HG03432 (cell line): ENCODE measurements at regions not wholly inside any gene's neighbourhood (a gene's known extent, or its start where the extent isn't known, plus 50 kb on each side); places are given as distances from the start of the nearest gene placed in this dataset.

Experiments used
- ATAC-seq: cut with Tn5 transposase; IDR thresholded peaks from one replicate; pipeline ENCODE4 v1.9.1; 2021; ENCODE audit warnings: mild to moderate bottlenecking, moderate library complexity; ENCODE audit not compliant: unreplicated experiment

DNA sequence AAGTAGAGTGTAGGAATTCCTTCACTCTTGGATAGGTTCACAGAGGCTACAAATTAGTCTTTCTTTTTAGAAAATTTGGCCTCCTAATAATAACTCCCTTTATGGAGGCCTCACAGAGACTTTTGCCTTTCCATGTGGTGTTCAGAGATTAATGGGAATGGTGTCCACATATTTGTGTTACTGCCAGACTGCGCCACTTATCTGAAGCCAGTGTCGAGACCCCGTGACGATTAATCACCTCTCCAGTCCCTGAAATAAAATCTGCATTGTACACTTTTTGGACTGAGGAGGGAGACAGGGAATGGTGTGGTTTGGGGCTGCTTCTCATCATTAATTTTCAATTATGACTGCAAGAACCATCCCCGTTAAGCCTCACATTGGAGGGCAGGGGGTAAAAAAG lies 980.5 kb downstream of the FLRT2 start:
- ATAC-seq, result no peak

DNA sequence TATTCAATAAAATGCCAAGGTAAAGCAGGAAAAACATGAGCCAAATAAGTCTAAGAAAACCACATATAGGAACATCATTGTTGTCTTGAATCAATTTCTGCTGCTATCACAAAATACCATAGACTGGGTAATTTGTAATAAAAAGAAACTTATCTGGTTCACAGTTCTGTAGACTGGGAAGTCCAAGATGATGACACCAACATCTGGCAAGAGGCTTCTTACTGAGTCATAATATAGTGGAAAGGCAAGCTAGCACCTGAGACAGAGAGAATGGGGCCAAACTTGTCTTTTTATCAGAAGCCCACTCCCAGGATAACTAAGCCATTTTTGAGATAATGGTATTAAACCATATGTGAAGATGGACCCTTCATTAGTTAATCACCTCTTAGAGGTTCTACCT lies 975.9 kb downstream of the FLRT2 start:
- ATAC-seq, result no peak

DNA sequence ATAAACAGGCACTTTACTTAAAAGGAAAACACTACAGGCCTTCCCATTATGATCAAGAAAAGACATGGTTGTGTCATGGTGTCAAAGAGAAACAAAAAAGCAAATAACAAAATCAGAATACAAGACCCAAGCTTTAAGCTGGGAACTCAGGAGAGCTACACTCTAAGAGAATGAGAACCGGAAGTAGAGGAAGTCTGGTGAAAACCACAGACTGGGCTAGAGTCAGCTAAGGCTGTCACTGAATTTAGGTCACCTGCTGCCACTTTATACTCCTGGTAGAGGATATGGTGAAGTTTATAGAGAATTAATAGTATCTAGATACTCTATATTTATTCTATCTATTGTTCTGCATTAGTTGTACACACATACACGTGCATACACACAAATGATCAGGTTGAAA lies 971.7 kb downstream of the FLRT2 start:
- no peak for ATAC-seq

DNA sequence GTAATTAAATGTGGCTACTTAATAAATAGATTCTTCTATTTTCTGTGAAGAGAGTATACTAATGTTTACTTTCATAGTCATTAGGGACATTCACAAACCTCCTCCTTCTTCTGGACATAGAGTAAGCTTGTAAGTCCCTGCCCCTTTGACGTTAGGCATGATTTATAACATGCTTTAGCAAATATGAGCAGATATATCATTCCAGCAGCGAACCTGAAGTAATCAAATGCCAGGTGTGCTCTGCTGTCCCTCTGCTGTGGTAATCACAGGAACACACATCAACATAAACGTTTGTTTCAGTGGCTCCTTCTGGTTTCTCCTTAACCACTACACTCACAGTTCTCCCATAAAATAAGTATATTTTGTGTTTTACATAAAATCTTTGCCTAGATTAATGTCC lies 961.8 kb downstream of the FLRT2 start:
- ATAC-seq, result no peak

DNA sequence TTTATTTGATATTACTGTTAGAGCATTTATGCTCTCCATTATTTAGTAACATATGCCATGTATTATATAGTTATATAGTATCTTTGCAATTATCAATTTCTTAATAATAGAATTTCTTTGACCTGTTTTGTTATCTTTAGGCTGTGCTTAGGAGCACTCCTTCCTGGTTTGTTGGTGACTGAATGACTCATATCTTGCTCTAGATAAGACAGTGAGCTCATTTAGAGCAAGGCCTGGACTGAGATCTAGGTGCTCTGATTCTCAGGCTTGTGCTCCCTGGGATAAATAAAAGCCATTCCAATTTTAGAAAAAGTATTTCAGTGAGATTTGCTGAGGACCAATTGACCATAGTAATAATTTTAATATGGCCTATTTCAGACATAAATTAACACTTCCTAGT lies 951.2 kb downstream of the FLRT2 start:
- no peak for ATAC-seq

DNA sequence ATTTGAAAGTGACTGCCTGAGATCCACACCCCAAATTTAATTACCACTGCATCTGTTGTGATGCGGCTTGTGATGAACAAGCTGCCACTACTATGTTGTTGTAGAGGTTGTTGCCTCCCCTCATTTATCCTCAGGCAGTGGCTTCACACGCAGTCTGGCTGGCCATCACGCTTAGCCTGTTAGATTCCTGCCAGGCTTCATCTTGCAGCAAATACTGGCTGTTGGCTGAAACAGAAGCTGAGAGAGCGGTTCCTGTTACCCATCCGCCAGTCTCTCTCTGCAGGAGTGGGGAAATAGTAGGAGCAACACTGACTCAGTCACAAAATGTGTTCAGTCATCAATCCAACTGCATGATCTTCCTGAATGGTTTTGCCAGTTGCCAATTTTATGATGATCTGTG lies 934.4 kb downstream of the FLRT2 start:
- ATAC-seq, result no peak

DNA sequence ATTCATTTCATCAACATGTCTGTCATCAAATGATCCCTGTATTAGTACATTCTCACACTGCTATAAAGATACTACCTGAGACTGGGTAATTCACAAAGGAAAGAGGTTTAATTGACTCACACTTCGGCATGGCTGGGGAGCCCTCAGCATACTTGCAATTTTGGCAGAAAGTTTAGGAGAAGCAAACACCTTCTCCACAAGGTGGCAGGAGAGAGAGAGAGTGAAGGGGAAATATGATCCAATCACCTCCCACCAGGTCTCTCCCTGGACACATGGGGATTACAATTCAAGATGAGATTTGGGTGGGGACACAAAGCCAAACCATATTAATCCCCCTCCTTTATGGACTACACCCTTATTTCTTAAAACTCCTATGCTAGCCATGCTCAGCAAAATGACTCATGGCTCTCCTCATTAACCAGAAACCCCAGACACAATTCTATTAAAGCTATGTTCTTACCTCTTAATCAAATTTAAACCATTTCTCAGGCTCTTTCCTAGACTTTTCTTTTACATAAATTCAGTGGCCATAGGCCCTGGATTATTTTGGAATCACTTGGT lies 932.3 kb downstream of the FLRT2 start:
- no peak for ATAC-seq

DNA sequence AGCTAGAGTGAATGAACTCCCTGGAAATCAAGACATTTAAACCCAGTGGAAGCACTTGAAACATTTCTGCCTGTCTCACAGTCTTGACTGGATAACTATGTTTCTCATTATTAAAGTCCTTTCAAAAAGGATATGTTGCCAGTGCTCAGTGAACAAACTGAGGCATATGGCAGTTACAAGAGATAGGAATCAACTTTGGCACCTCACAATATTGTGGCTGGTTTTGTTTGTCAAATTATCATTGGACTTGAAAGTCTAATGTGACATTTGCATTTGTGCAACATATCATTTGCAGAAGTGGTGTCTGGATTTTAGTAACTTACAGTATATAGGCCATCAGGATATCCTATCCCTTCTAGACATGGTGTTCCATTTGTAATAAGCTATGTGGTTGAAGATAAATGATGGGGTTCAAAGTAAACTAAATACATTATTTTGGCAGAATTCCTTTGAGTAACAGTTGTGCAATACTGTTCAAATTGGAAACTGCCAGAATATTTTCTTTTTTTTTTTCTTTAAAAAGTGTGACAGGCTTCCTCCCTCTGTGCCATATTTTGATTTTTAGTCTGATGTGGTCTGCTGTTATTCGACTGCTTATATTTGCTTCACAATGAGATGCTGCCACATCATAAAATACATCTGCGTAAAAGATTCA lies 927.7 kb downstream of the FLRT2 start:
- ATAC-seq, result no peak

DNA sequence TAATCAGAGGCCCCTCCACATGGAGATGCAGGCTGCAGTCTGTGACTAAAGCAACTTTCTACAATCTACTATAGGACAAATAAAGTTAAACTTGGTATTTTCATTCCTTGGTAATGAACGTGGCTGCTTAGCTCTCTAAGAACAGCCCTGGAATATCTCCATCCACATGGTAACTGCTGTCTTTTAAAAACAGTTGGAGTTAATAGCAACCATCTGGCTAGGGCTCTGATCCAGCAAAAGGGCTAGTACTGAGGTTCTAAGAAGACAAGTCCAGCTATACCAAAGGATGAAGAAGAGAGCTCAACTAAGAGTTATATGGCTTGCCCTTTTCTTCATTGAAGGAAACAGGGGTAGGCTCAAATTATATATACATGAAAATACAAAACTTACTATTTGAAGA lies 920.1 kb downstream of the FLRT2 start:
- no peak for ATAC-seq

DNA sequence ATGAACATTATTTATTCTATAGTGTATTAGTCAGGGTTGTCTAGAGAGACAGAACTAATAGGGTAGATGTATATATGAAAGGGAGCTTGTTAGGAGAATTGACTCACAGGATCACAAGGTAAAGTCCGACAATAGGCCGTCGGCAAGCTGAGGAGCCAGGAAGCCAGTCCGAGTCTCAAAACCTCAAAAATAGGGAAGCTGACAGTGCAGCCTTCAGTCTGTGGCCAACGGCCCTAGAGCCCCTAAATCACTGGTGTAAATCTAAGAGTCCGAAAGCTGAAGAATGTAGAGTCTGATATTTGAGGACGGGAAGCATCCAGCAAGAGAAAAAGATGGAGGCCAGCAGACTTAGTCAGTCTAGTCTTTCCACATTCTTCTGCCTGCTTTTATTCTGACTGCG lies 912.2 kb downstream of the FLRT2 start:
- ATAC-seq, result no peak

DNA sequence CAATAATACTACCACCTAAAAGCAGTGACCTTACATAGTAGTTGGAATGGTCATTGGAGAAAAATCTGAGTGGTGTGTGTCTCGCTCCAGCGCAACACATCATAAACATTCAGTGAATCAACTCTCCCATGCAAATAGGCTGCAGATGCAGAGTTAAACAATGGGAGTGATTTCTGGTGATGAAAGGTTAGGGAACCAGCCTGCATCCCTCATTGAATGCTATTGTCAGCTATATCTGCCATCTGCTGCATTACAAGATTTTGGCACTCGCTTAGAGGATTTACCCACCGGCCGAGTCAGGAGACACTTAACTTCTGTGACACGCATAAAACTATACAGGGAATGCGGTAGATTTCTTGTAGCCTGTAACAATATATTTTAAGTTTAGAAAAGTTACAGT lies 900.9 kb downstream of the FLRT2 start:
- ATAC-seq, result no peak

DNA sequence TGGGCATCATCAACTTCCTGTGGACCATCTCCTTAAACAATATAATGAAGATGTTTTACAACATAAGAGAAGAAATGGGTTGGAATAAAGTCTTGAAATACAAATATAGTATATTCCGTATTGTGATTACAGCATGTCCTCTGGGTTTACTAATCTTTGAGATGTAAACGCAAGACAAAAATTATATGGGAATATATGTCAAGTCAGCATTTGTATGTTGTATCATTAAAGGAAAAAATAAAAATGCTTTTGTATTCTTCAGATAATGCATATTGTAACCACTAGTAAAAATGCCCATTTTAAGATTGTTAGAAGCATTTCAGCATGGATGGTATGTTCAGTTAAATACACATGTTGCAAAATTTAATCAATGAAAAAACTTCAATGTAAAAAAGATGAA lies 893.3 kb downstream of the FLRT2 start:
- ATAC-seq, result no peak

DNA sequence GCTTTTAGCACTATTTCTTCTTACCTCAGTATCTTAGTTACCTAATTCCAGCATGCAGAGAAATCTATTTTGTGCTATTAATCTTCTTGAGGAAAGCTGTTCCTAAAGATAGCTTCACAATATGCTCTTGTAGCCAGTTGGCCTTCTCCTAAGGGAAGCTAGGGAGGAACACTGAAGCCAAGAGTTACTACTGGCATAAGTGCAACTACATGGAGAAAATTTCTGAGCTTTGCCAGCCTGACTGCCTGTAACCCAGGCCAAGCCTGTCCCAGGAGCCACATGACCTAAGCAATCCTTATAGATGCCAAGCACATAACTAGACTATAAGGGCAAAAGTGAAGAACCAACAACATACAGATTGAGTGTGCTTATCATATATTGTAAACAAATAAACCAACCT lies 890.2 kb downstream of the FLRT2 start:
- no peak for ATAC-seq

DNA sequence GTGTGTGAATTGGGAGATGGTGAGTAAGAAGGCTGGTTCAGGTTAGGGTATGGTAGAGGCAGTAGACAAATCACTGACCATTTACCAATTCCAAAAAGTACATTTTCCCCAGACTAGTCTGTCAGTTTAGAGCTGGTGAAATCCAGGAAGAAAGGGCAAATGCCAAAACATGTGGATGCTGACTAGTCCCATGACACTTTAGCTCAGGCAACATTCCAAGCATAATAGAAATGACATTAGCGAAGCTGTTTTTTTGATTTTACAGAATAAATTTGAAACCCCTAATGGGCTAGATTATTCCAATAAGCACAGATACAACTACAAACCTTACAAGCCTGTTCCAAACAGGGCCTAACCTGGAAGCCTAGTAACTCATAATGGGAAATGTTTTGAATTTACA lies 884.2 kb downstream of the FLRT2 start:
- ATAC-seq, result no peak

DNA sequence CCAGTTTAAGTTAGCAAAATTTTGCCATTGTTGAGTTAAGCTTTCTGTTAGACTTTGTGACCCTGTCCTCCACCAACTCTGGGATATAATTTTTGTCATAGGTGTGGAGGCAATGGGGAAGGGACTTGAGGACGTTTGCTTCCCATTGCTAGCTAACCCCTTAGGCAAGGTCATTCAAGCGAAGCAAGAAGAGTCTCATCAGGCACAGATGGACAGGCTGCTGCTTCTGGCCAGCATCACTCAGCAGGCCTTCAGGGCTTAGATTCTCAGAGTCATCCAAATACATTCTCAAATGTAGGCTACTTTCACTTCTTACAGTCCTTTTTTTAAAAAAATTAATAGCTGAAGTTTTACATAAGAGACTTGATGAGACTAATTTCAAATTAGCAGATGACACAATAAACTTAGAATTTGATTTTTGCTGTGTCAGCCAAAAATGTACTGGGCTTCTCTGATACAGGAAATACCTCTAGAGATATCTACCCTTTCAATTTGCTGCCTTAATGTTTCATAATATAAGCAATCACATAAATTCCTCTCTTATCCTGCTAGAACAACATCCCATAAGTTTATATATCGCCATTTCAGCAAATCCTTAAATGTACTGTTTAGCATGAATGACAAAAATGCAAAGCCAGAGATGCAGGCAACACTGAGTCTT lies 875.2 kb downstream of the FLRT2 start:
- ATAC-seq, result no peak

DNA sequence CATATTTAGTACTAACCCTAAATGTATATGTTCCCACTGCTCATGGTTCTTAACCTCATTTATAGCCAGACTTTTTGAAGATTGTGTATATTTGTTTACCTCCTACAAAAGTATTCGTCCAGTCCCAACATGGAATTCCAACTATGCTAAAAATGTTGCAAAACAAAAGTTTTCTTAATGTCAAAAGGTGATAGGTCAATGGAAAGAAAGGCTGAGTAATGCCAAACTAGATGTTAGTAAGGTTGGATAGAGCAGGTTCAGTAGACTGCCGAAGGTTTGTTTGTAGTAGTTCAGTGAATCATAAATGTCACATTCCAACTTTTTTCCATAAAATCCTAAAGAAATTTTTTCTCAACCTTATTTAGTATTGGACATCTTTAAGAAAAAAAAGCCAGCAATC lies 874.5 kb downstream of the FLRT2 start:
- no peak for ATAC-seq

DNA sequence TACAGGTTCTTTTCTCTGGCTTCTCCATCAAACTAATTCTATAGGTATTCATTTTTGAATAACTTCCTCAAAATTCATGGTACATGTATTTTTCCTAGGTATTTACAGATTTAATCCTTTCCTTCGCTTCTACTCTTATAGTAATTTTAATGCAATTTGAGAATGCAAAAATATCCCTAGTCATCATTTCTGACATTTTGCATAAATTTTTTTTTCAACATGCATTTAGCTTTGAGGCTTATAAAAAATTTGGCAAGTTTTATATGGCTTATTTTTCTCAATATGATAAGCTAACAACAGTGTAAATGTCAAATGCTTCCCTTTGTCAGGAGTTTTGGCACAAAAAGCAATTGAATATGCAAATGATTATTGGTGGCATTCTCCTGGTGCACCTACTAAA lies 872.6 kb downstream of the FLRT2 start:
- ATAC-seq, result no peak

DNA sequence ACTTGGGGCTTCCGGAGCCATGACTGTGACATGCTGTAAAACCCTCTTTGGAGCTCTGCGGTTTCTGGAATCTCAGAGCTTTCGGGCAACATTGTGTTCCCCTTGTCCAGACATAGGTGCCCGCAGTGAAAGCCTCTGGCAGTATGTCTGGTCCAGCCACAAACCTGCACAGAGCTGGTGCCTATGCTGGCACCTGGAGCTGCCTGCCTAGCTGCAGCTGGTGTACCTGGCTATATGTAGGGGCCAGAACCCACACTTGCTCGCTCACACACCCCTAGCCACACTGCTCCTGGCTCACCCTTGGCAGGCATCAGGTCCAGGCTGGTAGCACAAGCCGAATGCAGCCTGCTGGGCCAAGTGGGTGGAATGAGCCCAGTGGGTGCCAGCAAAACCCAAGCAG lies 861.1 kb downstream of the FLRT2 start:
- ATAC-seq, result no peak

DNA sequence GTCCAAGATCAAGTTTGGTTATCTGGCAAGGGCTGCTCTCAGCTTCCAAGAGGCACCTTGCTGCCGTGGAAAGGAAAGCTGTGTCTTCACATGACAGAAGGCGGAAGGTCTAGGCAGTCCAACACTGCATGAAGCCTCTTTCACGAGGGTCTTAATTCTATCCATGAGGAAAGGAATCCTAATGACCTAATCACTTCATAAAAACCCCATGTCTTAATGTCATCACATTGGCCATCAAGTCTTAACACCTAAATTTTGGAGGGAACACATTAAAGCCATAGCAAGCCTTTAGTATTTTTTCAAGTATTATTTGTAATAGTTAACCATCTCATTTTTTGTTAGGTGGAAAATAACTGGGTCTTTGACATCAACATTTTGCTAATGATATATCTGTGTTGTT lies 858.3 kb downstream of the FLRT2 start:
- ATAC-seq, result no peak

DNA sequence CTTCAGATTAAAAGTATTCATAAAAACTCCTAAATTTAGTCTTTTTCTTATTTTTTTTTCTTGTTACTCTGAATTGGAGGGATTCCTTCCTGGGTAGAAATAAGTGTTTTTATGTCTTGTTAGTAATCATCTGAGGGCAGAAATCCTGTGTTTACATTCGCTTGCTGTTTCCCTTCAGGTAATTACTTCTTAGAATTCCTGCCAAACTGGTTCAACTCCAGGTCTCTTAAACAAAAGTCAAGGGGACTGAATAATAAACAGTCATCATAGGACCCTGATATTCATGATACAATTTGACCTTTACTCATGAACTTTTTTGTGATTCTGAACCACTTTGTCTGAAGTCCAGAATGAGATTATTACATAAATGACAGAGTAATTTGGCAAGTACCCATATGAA lies 843.9 kb downstream of the FLRT2 start:
- ATAC-seq, result no peak

DNA sequence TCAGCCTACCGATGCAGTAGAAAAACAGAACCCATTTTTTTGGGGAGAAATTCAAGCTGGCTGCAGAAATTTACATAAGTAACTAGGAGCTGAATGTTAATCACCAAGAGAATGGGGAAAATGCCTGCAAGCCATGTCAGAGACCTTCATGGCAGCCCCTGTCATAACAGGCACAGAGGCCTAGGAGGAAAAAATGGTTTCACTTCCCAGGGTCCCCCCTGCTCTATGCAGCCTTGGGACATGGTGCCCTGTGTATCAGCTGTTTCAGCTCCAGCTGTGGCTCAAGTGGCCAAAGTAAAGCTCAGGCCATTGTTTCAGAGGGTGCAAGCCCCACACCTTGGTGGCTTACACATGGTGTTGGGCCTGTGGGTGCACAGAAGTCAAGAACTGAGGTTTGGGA lies 842.5 kb downstream of the FLRT2 start:
- no peak for ATAC-seq

DNA sequence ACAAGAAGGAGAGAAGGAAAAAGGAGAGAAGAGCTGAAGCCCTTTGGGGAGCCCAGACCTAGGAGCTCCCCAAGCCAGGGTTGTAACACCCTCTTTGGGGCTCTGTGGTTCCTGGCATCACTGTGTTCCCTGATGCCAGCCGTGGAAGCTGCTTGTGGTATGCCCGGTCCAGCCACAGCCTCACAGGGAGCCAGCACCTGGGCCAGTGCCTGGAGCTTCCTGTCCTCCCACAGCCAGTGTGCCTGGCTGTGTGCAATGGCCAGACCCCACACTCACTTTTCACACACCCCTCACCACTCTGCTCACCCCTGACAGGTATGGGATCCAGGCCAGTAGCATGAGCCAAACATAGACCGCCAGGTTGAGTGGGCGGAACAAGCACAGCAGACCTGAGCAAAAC lies 834.7 kb downstream of the FLRT2 start:
- no peak for ATAC-seq

DNA sequence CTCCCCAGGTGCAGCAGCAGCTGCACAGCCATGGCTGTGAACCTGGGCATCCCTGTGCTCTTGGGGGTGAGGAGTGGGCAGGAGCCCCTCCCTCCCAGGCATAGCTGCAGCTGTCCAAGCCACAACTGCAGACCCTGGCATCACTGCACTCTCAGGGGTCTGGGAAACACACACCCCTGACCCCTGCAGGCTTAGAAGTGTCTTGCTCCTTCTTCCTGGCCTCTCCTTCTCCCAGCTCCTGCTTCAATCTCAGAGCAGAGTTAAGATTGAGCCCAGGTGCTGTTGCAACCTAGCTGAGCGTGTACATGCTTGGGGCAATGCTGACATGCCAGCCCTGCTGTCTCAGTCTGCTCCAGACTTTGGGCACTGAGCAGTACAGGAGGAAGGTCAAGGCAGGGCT lies 833.6 kb downstream of the FLRT2 start:
- ATAC-seq, result no peak
